Effector memory CD8-positive, alpha-beta T cell (primary cell): ENCODE measurements at regions not wholly inside any gene's neighbourhood (a gene's known extent, or its start where the extent isn't known, plus 50 kb on each side); places are given as distances from the start of the nearest gene placed in this dataset.

Source experiments
- ATAC-seq: fragments of 150-1000 bp; cut with Tn5 transposase; replicated peaks from 2 replicates; pipeline ENCODE4 v1.10.0; 2021; ENCODE audit warnings: mild to moderate bottlenecking, moderate library complexity
- DNase-seq, 3 experiments: peaks; one replicate each; pipeline ENCODE4 v3.0.0; 2021
- H3K27ac Mint-ChIP-seq, 2 donors: one replicate each; pipeline ENCODE4 v1.8.0; 2022; ENCODE audit warnings: mild to moderate bottlenecking in 2 of 2, mixed read lengths in 2 of 2, moderate library complexity in 2 of 2
- H3K27me3 Mint-ChIP-seq, 2 donors: one replicate each; pipeline ENCODE4 v1.8.0; 2022; ENCODE audit warnings: mixed read lengths in 2 of 2
- H3K36me3 Mint-ChIP-seq: one replicate; pipeline ENCODE4 v1.8.0; 2022; ENCODE audit warnings: mild to moderate bottlenecking, moderate library complexity, mixed read lengths; ENCODE audit not compliant: insufficient read depth
- H3K4me1 Mint-ChIP-seq, 2 donors: one replicate each; pipeline ENCODE4 v1.8.0; 2022; ENCODE audit warnings: low read depth in 2 of 2, mixed read lengths in 2 of 2
- H3K4me3 Mint-ChIP-seq, 2 donors: one replicate each; pipeline ENCODE4 v1.8.0; 2022; ENCODE audit warnings: mild to moderate bottlenecking in 2 of 2, mixed read lengths in 2 of 2, moderate library complexity in 2 of 2
- H3K9me3 Mint-ChIP-seq, 2 donors: one replicate each; pipeline ENCODE4 v1.8.0; 2022; ENCODE audit warnings: mixed read lengths in 2 of 2

- DNase-seq (no peak), ATAC-seq (no peak)
- peaks cover 7 to 19% of the 10 kb centered on the region in 2 donors for H3K9me3 Mint-ChIP-seq
- no peak overlapping the region for H3K27ac Mint-ChIP-seq
- H3K4me3 Mint-ChIP-seq = no peak overlapping the region
- H3K4me1 Mint-ChIP-seq = no peaks in the 10 kb centered on the region
- no peaks in the 10 kb centered on the region for H3K27me3 Mint-ChIP-seq
- H3K36me3 Mint-ChIP-seq = no peaks in the 10 kb centered on the region
Measured at GRCh38 chr4:34181311-34181841, 2062.9 kb downstream of the ARAP2 start.

GRCh38 chr4:34181891-34182290, 2062.4 kb downstream of the ARAP2 start:
- no peaks in the 10 kb centered on the region for H3K36me3 Mint-ChIP-seq
- no peaks in the 10 kb centered on the region for H3K27me3 Mint-ChIP-seq
- ATAC-seq (no peak), DNase-seq (no peak)
- H3K4me1 Mint-ChIP-seq = no peaks in the 10 kb centered on the region
- H3K27ac Mint-ChIP-seq = no peak overlapping the region
- no peak overlapping the region for H3K4me3 Mint-ChIP-seq
- H3K9me3 Mint-ChIP-seq = peaks cover 7 to 19% of the 10 kb centered on the region in 2 donors

GRCh38 chr4:34182306-34182705, 2062.0 kb downstream of the ARAP2 start:
- ATAC-seq (no peak), DNase-seq (no peak)
- H3K4me1 Mint-ChIP-seq = no peaks in the 10 kb centered on the region
- no peak overlapping the region for H3K4me3 Mint-ChIP-seq
- no peak overlapping the region for H3K27ac Mint-ChIP-seq
- H3K27me3 Mint-ChIP-seq = no peaks in the 10 kb centered on the region
- H3K36me3 Mint-ChIP-seq = no peaks in the 10 kb centered on the region
- peaks cover 7 to 19% of the 10 kb centered on the region in 2 donors for H3K9me3 Mint-ChIP-seq

- Mint-ChIP-seq H3K36me3 (no peaks in the 10 kb centered on the region), H3K9me3 (peaks cover 7 to 19% of the 10 kb centered on the region in 2 donors), H3K27ac (no peak overlapping the region), H3K4me3 (no peak overlapping the region), H3K4me1 (no peaks in the 10 kb centered on the region), H3K27me3 (no peaks in the 10 kb centered on the region)
- no peak for DNase-seq
- no peak for ATAC-seq
Measured at GRCh38 chr4:34183926-34184325, 2060.4 kb downstream of the ARAP2 start.

GRCh38 chr4:34187056-34187455, 2057.3 kb downstream of the ARAP2 start:
- no peaks in the 10 kb centered on the region for H3K27me3 Mint-ChIP-seq
- DNase-seq (no peak), ATAC-seq (no peak)
- peaks cover 5 to 20% of the 10 kb centered on the region in 2 donors for H3K9me3 Mint-ChIP-seq
- no peaks in the 10 kb centered on the region for H3K36me3 Mint-ChIP-seq
- H3K27ac Mint-ChIP-seq = no peak overlapping the region
- no peak overlapping the region for H3K4me3 Mint-ChIP-seq
- H3K4me1 Mint-ChIP-seq = no peaks in the 10 kb centered on the region

- H3K27me3 Mint-ChIP-seq = no peaks in the 10 kb centered on the region
- no peak overlapping the region for H3K27ac Mint-ChIP-seq
- H3K9me3 Mint-ChIP-seq = peaks cover 0 to 8% of the 10 kb centered on the region in 2 donors
- no peak overlapping the region for H3K4me3 Mint-ChIP-seq
- DNase-seq (no peak), ATAC-seq (no peak)
- H3K36me3 Mint-ChIP-seq = no peaks in the 10 kb centered on the region
- no peaks in the 10 kb centered on the region for H3K4me1 Mint-ChIP-seq
Measured at GRCh38 chr4:34191443-34191842, 2052.9 kb downstream of the ARAP2 start.

- Mint-ChIP-seq H3K27me3 (no peaks in the 10 kb centered on the region), H3K4me1 (no peaks in the 10 kb centered on the region), H3K27ac (no peak overlapping the region), H3K9me3 (peaks cover 0 to 8% of the 10 kb centered on the region in 2 donors), H3K4me3 (no peak overlapping the region), H3K36me3 (no peaks in the 10 kb centered on the region)
- ATAC-seq (no peak), DNase-seq (no peak)
Measured at GRCh38 chr4:34193451-34194154, 2050.7 kb downstream of the ARAP2 start.

- no peak overlapping the region for H3K4me3 Mint-ChIP-seq
- no peaks in the 10 kb centered on the region for H3K27me3 Mint-ChIP-seq
- DNase-seq (no peak), ATAC-seq (no peak)
- H3K4me1 Mint-ChIP-seq = no peaks in the 10 kb centered on the region
- H3K27ac Mint-ChIP-seq = no peak overlapping the region
- no peaks in the 10 kb centered on the region for H3K36me3 Mint-ChIP-seq
- H3K9me3 Mint-ChIP-seq = peaks cover 0 to 3% of the 10 kb centered on the region in 2 donors
Measured at GRCh38 chr4:34194585-34194984, 2049.7 kb downstream of the ARAP2 start.

- Mint-ChIP-seq H3K9me3 (peaks cover 0 to under 1% of the 10 kb centered on the region in 2 donors), H3K27me3 (no peaks in the 10 kb centered on the region), H3K4me3 (no peak overlapping the region), H3K27ac (no peak overlapping the region), H3K36me3 (no peaks in the 10 kb centered on the region), H3K4me1 (no peaks in the 10 kb centered on the region)
- no peak for ATAC-seq
- DNase-seq = no peak
Measured at GRCh38 chr4:34196375-34196774, 2047.9 kb downstream of the ARAP2 start.

- ATAC-seq (no peak), DNase-seq (no peak)
- peaks cover 0 to 5% of the 10 kb centered on the region in 2 donors for H3K9me3 Mint-ChIP-seq
- H3K27ac Mint-ChIP-seq = no peak overlapping the region
- no peaks in the 10 kb centered on the region for H3K36me3 Mint-ChIP-seq
- no peaks in the 10 kb centered on the region for H3K27me3 Mint-ChIP-seq
- H3K4me1 Mint-ChIP-seq = no peaks in the 10 kb centered on the region
- no peak overlapping the region for H3K4me3 Mint-ChIP-seq
Measured at GRCh38 chr4:34198966-34199365, 2045.3 kb downstream of the ARAP2 start.

- H3K9me3 Mint-ChIP-seq = peaks cover 0 to 10% of the 10 kb centered on the region in 2 donors
- no peaks in the 10 kb centered on the region for H3K36me3 Mint-ChIP-seq
- H3K27ac Mint-ChIP-seq = no peak overlapping the region
- no peaks in the 10 kb centered on the region for H3K4me1 Mint-ChIP-seq
- DNase-seq = no peak
- H3K4me3 Mint-ChIP-seq = no peak overlapping the region
- H3K27me3 Mint-ChIP-seq = no peaks in the 10 kb centered on the region
- ATAC-seq = no peak
Measured at GRCh38 chr4:34200535-34200934, 2043.8 kb downstream of the ARAP2 start.

- DNase-seq = no peak
- Mint-ChIP-seq H3K4me3 (no peak overlapping the region), H3K36me3 (no peaks in the 10 kb centered on the region), H3K27me3 (no peaks in the 10 kb centered on the region), H3K27ac (no peak overlapping the region), H3K4me1 (no peaks in the 10 kb centered on the region), H3K9me3 (peaks cover 0 to 12% of the 10 kb centered on the region in 2 donors)
- no peak for ATAC-seq
Measured at GRCh38 chr4:34202154-34202553, 2042.2 kb downstream of the ARAP2 start.

- H3K9me3 Mint-ChIP-seq = peaks cover 4 to 11% of the 10 kb centered on the region in 2 donors
Measured at GRCh38 chr4:34220601-34221000, 2023.7 kb downstream of the ARAP2 start.

GRCh38 chr4:34221986-34222385, 2022.3 kb downstream of the ARAP2 start:
- no peaks in the 10 kb centered on the region for H3K27me3 Mint-ChIP-seq
- no peaks in the 10 kb centered on the region for H3K4me1 Mint-ChIP-seq
- ATAC-seq (no peak), DNase-seq (no peak)
- H3K4me3 Mint-ChIP-seq = no peak overlapping the region
- H3K9me3 Mint-ChIP-seq = peaks cover 4 to 13% of the 10 kb centered on the region in 2 donors
- no peak overlapping the region for H3K27ac Mint-ChIP-seq
- H3K36me3 Mint-ChIP-seq = no peaks in the 10 kb centered on the region

More at GRCh38 chr4:34220601-34221000, 2023.7 kb downstream of the ARAP2 start:
- no peak overlapping the region for H3K4me3 Mint-ChIP-seq
- DNase-seq (no peak), ATAC-seq (no peak)
- no peak overlapping the region for H3K27ac Mint-ChIP-seq
- H3K27me3 Mint-ChIP-seq = no peaks in the 10 kb centered on the region
- H3K4me1 Mint-ChIP-seq = no peaks in the 10 kb centered on the region
- peaks cover 3% of the 10 kb centered on the region for H3K36me3 Mint-ChIP-seq
